Breast epithelium (tissue), 3 donors: ENCODE measurements at regions not wholly inside any gene's neighbourhood (a gene's known extent, or its start where the extent isn't known, plus 50 kb on each side); places are given as distances from the start of the nearest gene placed in this dataset.

Experiments used
- POLR2A ChIP-seq: fragments of 450-650 bp; IDR thresholded peaks from one replicate; pipeline ENCODE4 v1.6.1; 2016; ENCODE audit warnings: antibody characterized with exemption, mild to moderate bottlenecking, moderate library complexity
- TF ChIP-seq, protein P1 (sequence below), 3 donors: fragments of 450-650 bp; IDR thresholded peaks; one replicate each; pipeline ENCODE4 v1.5.1; 2016 to 2017; ENCODE audit warnings: antibody characterized with exemption in 3 of 3, mild to moderate bottlenecking in 3 of 3, moderate library complexity in 3 of 3

DNA sequence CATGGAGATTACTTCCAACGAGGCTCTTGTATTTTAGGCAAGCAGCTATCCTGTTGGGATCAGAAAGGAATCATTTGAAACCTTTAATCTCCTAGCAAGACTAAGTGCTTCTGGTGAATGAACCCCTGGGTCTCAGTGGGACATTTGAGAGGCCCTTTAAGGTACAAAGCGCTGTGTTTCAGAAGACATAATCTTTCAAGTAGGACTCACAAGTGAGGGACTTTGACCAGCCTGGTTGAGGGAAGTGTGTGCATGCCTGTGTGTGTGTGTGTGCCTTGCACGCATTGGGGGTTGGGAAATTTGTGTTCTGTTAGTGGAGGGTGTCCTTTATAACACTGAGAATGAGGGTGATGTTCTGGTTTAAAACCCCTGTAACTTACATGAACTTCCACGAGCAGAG, 64.4 kb upstream of the KCNG1 start:
- TF ChIP-seq POLR2A: no peak
- TF ChIP-seq, protein P1, sequence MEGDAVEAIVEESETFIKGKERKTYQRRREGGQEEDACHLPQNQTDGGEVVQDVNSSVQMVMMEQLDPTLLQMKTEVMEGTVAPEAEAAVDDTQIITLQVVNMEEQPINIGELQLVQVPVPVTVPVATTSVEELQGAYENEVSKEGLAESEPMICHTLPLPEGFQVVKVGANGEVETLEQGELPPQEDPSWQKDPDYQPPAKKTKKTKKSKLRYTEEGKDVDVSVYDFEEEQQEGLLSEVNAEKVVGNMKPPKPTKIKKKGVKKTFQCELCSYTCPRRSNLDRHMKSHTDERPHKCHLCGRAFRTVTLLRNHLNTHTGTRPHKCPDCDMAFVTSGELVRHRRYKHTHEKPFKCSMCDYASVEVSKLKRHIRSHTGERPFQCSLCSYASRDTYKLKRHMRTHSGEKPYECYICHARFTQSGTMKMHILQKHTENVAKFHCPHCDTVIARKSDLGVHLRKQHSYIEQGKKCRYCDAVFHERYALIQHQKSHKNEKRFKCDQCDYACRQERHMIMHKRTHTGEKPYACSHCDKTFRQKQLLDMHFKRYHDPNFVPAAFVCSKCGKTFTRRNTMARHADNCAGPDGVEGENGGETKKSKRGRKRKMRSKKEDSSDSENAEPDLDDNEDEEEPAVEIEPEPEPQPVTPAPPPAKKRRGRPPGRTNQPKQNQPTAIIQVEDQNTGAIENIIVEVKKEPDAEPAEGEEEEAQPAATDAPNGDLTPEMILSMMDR (IDR thresholded peaks at IDR 0.05): no peak
